ENCODE measurements at regions not wholly inside any gene's neighbourhood (a gene's known extent, or its start where the extent isn't known, plus 50 kb on each side); places are given as distances from the start of the nearest gene placed in this dataset.

DNA sequence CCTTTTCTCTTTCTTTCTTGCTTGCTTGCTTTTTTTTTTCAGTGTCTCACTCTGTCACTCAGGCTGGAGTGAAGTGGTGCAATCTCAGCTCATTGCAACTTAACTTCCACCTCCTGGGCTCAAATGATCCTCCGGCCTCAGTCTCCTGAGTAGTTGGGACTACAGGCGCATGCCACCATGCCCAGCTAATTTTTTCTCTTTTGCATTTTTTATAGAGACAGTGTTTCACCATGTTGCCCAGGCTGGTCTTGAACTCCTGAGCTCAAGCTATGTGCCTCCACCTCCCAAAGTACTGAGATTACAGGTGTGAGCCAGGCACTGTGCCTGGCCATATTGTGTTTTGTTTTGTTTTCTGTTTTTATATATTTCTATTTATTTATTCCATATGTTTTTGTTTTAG, 461.0 kb downstream of the ADAMTS20 start:
- no peak for DNase-seq

DNA sequence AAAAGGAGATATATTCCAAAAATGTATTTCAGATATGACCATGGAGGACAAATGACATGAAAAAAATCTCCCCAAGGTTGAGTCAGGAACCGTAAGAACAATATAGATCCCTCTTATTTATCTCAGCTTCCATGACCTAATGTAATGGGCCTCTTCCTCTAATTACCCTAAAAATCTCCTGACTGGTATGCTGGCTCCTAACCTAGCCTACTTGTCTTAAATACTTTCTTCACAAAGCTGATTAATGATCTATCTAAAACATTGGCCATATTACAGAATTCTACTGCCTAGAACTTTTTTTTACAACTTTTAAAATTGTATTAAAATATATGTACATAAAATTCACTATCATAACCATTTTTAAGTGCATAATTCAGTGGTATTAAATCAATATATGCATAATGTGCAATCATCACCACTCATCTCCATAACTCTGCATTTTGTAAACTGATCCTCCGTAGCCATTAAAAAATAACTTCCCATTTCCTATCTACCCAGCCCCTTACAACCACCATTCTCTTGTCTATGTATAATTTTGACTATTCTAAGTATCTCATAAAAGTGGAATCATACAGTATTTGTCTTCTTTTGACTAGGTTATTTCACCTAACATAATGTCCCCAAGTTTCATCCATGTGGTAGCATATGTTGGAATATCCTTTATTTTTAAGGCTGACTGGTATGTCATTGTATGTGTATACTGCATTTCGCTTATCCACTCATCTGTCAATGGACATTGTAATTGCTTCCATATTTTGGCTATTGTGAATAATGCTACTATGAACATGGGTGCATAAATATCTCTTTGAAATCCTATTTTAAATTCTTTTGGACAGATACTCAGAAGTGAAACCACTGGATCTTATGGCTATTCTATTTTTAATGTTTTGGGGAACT, 464.6 kb downstream of the ADAMTS20 start:
- no peak for DNase-seq

DNA sequence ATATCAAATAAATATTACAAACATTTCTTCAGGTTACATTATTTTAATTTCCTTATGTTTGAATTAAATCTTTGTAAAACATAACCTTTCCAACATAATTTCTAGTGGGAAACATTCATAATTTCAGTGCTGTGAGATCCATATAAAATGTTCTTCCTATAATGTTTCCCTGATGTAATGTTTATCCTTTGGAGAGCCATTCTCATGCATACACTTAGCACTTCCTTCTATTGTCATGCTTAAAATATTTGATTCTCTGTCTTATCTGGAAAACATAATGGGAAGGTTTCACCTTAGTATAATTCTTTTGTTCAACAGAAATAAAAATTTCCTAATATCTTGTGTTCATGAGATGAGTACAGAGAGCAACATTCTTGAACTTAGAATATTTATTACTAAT, 472.5 kb downstream of the ADAMTS20 start:
- no peak for DNase-seq

DNA sequence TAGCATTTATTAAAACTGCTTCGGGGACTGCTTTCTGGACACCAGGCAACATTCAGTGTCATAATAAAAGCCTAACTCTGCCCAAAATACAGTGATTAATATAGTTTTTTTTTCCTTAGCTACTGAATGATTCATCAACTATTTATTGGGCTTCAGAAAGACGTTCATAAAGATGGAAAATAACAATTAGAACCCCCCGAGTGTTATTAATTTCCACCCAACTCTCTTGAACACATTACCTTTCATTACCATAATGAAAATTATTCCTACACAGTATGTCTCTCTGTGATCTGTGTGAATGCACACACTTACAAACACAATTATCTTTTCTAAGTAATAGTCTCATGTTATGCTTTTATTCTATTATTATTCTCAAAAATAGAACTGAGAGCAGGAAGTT, 473.0 kb downstream of the ADAMTS20 start:
- no peak for DNase-seq

DNA sequence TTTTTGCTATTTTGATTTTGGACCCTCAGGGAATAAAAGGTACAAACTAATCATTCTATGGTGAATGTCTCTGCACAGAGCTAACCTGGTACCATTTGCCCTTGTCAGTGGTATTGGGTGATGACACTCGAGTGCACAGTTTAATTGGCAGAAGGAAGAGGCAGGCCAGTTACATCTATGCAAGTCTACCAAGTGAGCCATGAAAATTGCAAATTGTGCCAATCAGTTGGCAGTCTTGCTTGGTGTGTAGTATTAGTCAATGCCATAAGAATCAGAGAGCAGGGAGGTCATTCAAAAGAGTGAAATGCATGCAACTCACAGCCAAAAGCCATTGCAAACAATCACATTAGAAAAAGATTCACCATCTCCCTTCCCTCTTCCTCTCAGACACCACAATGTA, 479.6 kb downstream of the ADAMTS20 start:
- DNase-seq, result no peak

DNA sequence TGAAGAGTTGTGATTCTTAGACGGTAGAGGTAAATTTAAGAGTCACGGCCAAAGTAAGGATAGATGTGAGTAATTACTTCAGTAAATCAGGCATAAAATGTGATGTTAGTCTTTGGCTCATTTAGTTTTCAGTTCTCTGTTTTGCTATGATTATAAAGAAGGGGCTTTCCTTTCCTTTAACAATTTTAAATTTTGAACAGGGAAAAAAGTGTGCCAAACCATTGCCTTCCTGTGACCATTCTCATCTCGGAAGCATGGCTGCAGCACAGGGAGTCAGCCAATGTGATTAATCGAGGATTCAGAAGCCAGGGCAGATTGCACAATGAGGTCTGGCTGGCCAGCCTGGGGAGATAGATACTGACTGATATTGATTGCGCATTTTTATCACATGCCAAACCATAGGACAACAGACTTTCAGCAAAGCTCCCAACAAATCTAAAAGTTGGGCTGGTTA, 480.2 kb upstream of the PRICKLE1 start:
- DNase-seq, result no peak

DNA sequence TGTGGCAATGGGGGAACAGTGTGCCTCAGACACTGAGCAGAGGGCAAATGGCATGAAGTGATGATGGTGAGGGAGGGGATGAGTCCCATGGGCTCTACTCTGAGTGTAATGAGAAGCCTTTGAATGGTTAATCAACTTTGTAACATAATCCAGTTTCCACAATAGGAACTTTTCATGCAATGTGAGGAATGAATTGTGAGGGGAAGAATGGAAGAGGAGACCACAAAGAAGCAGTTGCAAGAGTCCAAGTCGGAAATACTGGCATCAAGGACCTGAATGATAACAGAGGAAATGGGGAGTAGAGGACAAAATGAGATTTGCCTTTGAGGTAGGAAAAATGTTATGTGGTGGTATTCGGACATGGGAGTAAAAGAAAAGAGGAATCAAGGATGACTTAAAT, 476.9 kb upstream of the PRICKLE1 start:
- DNase-seq, result no peak

DNA sequence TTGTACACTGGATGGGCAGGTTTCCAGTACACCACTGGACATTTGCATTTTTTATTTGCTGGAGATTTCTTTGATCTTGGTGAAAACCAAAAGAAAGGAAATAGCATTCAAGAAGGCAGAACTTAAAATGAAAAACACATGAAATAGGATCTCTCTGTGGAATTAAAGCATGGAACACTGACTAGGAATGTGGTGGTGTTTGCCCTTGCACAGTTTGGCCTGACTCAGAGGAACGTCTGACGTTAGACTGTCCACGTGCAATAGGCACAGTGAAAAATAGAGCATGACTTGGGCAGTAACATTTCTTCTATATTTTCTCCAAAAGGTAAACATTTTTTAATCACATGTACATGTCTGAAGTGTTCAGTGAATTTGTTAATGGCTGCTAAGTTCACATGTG, 474.1 kb upstream of the PRICKLE1 start:
- DNase-seq, result peak; percentile 1

DNA sequence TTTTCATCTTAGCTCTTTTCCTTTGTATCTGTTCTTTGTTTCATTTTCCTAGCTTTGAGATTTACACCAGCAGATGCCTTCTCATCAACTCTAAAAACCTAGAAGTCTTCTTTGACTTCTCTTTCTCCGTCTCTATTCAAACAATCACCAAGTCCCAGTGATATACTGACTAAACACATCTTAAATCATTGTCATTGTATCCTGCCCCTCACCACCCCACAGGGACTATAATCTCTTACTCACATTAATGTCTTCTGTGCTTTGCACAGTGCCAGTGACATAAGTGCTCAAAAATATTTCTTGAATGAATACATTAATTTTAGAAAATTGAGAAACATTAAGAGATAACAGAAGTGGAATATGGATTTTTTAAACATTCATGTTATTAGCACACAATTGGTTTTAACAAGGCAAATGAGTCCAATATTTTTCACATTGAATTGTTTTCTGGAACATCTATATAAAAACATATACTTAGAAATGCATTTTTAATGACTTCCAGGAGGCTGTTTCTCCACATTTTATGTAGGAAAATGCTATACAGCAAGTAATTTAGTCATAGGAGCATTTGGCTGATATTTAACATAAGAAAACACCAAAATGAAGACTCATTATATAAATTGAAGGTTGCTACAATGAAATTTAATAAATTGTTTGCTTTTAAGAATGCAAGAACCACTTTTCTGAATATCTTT, 472.8 kb upstream of the PRICKLE1 start:
- no peak for DNase-seq

DNA sequence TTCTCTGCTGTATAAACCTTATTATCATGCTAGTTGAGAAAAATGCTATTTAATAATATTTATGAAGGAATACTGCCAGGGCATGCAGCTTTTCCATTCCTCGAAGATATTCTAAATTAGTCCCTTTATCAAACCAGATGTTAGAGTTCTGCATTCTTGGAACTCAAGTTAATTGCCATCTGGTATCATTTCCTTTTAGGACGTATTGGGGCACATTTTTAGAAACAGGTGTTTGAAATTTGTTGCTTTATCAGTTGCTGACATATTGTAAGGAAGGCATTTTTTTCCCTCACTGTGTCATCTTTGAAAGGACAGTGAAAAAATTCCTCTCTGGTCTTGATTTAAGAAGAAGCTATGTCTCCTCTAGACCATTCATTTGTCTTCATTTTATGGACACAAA, 471.2 kb upstream of the PRICKLE1 start:
- DNase-seq, result no peak

DNA sequence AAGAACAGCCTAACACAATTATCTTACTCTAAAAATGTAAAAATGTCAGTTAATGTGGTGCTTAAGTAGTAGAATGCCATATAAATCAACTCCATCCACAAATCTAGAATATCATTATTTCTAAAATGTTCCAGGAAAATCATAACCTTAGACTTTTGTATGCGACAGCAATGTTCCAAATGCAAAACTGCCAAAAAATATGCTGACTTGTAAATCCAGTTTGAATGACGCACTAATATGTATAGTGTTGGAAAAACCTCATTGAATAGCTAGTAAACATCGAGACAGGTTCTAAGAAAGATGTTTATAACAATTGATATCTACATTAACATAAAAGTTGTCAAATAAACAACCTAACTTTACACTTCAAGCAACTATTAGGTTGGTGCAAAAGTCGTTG, 469.1 kb upstream of the PRICKLE1 start:
- no peak for DNase-seq

DNA sequence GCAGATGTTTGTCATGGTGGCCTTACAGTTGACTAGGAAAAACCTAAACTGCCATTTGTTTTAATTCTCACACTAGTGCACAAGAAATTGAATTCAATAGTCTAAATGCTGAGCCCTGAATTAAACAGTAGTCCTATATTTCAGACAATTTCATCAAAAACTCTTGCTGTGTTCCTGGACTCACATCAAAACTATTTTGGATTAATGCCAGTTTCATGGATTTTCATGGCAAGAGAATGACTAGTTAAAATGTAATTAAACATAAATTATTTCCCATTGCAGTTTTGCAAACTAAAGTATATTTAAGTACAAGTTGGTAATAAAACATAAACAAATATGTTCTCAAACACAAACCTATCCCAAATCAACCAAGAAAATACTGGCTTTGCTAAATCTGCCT, 468.0 kb upstream of the PRICKLE1 start:
- no peak for DNase-seq

DNA sequence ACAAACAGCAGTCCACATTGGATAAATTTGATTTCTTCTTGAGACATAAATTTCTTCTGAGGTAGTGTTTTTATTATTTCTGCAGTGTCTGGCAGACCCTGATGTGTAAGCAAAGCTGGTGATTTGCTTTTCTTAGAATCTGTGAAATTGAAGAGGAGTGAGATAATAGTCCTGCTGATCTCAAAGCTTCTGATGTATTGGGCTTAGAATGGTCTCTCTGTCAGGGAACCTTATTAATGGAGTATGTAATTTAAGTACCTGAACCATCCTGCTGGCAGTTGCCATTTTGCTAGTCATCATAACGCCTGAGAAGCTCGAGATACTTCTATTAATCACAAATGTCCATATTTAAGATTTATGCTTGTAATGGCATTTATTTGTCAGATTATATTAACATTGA, 464.5 kb upstream of the PRICKLE1 start:
- no peak for DNase-seq

DNA sequence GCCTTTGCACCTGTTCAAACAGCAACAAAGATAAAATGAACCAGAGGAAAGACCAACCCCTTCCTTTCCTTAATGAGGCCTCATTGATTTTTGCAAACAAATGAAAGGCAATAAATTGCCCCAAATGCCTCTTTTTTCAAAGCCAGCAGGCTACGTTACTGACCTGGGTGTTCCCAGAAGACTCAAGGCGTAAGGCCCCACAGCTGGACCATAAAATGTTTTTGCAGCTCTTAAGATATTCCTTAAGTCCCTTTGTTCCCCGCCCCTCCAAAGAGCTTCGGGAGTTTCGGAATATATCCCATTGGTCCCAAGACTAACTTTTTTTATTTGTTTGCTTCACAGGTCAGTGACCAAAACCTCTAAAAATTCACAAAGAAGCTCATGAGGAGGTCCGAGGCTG, 462.9 kb upstream of the PRICKLE1 start:
- DNase-seq, result no peak

DNA sequence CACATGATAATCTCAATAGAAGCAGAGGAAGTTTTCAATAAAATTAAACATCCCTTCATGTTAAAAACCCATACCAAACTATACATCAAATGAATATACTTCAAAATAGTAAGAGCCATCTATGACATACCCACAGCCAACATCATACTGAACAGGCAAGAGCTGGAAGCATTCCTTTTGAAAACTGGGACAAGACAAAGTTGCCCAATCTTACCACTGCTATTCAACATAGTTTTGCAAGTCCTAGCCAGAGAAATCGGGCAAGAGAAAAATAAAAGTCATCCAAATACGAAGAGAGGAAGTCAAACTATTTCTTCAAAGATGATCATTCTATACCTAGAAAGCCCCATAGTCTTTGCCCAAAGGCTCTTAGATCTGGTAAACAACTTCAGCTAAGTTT, 454.7 kb upstream of the PRICKLE1 start:
- DNase-seq, result no peak

DNA sequence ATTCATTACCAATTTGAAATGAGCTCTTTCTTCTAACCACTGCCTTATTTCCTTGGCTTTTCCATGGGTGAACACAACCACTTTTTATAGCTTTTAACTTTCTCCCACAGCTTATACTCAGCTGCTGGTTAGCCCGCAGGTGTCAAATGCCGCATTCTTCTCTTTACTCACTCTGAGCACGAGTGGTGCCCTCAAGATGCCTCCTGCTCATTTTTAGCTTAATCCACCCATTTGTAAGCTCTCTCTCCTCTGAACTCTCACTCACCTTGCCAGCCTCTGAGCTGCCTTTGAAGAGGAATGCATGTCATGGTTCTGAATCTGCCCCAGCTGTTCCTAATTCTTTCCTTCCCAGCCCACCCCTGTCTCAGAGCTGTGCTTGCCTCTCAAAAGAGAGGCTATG, 449.4 kb upstream of the PRICKLE1 start:
- DNase-seq, result no peak

DNA sequence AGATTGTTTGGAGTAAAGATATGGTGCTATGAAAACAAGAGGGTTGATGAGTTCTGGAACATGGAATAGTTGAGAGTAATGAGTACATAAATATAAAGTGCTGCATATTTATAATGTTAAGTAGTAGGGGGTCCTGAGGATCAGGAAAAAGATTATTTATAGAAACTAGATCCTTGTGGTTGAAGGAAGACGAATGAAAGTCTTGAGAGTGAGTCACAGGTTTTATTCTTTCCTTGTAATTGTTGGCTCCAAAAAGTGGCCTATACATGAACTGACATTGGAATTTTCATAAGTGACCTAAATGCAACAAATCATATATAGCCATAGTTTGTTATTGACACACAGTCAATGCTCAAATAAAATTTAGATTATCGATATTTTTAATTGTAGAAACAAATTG, 440.4 kb upstream of the PRICKLE1 start:
- no peak for DNase-seq

DNA sequence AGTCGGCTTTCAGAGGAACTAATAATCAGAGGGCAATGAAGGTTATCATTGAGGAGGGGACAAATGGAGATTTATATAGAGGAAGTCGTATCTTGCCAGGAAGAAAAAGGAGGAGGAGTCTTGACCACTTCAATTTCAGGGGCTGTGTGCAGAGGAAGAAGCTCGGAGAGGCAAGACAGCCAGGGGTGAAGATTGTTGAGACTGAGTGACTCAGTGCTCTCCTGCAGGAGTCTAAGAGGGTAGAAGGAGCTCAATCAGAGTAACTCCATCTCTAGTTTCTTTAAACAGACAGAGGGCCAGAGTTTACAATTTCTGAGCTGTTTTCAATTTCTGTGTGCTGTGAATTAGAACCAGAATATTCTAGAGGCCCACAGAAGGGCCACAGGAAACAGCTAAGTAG, 439.3 kb upstream of the PRICKLE1 start:
- DNase-seq, result no peak

DNA sequence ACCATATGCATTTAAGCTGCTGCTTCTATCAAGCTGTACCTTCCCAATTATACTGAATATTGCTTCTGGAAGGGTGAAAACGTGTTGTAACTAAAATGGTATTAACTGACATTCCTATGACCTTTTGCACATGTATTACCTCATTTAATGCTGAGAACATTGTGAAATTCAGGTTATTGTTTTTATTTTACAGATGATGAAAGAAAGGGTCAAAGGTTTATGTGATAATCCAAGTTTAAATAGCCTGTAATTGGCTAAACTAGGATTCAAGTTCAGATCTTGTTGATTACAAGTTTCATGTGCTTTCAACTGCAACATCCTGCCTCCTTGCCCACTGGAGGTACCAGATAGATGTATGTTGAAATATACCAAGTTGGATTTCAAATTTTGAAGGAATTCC, 433.3 kb upstream of the PRICKLE1 start:
- DNase-seq, result no peak

DNA sequence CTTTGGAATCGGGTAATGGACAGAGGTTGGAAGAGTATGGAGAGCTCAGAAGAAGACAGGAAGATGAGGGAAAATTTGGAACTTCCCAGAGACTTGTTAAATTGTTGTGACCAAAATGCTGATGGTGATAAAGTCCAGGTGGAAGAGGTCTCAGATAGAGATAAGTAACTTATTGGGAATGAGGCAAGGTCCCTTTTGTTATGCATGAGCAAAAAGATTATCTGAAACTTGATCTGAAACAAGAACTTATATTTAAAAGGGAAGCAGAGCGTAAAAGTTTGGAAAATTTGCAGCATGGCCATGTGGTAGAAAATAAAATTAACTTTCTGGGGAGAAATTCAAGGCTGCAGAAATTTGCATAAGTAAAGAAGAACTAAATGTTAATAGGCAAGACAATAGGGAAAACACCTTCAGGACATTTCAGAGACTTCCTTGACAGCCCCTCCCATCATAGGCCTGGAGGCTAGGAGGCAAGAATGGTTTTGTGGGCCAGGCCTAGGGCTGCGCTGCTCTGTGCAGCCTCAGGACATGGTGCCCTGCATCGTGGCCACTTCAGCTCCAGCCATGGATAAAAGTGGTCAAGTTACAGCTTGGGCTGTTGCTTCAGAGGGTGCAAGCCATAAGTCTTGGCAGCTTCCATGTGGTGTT, 425.7 kb upstream of the PRICKLE1 start:
- no peak for DNase-seq

DNA sequence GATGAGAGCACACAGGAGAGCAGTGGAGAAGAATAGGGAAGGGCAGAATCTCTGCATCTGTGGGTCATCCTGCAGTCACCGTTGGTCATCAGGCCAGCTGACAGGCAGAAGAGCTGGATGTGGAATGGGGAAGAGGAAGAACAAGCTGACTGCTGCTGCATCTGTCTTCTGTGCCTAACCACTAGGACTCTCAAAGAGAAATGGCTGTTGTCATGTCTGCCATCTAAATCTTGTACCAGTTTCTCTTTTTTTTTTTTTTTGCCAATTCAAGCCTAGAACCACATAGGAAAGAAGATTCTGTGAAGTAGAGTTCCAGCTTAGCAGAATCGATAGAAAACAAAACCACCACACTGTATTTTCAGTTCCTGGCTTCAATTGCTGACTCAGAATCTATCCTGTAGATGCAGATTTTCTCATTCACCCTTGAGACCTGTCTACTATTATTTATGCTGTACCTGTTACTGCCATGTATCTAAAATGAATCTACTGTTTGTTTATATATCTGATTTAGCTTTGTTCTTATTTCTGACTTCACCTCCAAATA, 421.9 kb upstream of the PRICKLE1 start:
- DNase-seq, result no peak

DNA sequence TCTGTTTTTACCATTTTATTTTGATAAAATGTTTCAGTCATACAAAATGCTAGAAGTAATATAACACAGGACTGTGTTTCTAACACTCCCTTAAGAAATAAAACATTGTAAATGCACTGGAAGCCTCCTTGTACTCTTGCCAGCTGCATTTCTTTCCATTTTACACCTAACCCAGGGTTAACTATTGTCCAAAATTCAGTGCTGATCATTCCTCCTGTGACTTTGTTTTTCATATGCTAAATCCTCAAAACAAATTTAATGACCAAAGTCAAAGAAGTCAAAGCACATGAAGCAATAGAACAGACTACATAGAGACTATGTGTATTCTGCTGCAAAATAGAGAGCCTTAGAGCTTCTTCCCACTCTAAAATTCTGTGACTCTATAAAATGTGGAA, 420.3 kb upstream of the PRICKLE1 start:
- no peak for DNase-seq

DNA sequence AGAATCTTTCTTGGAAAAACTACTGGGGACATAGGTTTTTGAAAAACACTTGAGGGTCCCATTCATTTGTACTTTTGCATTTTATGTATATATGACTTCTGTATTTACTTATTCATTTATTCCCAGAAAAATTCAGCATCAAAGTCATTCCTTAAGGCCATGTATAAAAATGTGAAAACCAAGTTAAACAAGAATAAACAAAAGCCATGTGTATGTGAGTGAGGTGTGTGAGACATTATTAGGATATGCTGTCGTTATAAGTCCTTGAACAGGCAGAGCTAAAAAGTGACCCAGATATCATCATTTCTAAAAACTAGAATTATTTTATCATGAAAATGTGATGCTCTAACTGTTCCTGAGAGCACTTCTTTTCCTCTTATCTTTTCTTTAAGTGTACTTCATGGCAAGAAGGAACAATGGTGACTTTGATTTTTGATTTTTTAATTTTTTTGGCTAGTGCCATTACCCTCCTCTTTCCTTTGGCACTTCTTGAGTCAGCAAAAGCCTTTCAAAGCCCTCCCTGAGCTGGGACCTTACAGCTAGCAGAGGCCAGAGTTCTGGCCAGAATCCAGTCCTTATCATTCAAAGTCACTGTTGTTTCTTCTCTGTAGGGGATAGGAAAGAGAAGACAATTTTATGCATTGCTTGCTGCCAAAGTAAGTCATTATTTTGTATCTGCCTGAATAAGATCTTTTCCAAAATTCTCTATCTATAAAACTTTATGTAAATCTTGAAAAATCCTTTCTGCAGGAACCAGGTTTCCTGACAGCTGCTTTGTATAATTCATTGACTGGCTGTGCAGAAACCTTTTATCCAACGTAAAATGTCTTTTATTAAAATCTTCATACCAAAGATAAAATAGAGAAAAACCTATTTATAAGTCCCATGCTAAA, 419.7 kb upstream of the PRICKLE1 start:
- no peak for DNase-seq

Measured in amniotic stem cell (primary cell).